ENCODE measurements at regions not wholly inside any gene's neighbourhood (a gene's known extent, or its start where the extent isn't known, plus 50 kb on each side); places are given as distances from the start of the nearest gene placed in this dataset.

DNA sequence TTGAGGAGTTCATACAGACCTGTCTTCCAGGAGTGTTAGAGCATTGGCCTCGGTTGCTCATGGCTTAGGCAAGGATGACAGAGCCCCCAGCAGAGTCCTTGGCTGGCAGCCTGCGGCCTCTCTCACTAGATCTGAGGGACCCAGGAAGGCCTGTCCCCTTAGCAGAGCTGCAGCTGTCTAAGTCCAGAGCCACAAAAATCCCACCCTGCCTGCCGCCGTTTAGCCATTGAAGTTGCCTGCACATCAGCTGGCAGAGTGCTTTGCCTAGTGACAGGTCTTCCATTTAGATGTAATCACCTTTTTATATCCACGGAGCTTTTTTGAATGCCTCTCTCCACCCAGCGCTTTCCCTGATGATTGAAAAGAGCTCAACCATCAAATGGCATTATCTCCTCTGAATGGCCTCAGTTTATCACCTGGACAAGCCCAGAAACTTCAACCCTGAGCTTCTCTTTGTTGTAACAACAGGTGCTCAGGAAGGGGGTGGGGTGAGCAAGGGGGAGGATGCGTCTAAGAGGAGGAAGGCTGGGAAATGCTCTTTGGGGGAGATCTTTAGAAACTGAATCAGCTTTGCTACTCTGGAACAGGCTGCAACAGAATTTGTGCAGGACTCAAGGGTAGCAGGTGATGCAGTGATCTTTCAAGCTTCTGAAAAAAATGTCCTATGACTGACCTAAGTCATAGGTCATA, 71.9 kb downstream of the TNP1 start:
- TF ChIP-seq, protein P1, sequence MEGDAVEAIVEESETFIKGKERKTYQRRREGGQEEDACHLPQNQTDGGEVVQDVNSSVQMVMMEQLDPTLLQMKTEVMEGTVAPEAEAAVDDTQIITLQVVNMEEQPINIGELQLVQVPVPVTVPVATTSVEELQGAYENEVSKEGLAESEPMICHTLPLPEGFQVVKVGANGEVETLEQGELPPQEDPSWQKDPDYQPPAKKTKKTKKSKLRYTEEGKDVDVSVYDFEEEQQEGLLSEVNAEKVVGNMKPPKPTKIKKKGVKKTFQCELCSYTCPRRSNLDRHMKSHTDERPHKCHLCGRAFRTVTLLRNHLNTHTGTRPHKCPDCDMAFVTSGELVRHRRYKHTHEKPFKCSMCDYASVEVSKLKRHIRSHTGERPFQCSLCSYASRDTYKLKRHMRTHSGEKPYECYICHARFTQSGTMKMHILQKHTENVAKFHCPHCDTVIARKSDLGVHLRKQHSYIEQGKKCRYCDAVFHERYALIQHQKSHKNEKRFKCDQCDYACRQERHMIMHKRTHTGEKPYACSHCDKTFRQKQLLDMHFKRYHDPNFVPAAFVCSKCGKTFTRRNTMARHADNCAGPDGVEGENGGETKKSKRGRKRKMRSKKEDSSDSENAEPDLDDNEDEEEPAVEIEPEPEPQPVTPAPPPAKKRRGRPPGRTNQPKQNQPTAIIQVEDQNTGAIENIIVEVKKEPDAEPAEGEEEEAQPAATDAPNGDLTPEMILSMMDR (IDR thresholded peaks at IDR 0.05; ENCODE audit: insufficient read depth, low read length, poor library complexity, severe bottlenecking): no peak
- no peak for TF ChIP-seq EZH2phosphoT487 (conservative IDR thresholded peaks at IDR 0.05; ENCODE audit: low read length)

Data from SU-DHL-6 (cell line).